ENCODE measurements at regions not wholly inside any gene's neighbourhood (a gene's known extent, or its start where the extent isn't known, plus 50 kb on each side); places are given as distances from the start of the nearest gene placed in this dataset.

DNA sequence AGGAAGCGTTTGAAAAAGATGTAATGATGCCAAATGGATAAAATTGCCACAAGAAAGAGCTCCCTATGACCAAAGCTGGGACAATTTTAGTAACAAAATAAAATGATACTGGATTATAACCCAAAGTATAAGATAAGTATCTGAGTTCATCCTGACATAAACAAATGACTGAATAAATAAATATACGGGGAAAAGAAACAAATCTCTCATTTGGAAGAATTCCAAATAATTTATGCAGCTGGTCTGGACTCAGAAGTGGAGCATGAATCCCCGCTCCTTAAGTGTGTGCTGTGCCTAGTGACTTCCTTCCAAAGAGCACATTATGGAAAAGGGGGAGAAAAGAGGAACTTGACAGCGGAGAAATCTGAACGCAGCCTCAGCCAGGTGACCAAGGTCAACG is 186.2 kb downstream of the RAMP3 start:
- TF ChIP-seq ARNTL (CRISPR knock-in tag; IDR thresholded peaks at IDR 0.05; ENCODE audit: borderline replicate concordance, low read depth) (no peak), CSDC2 (CRISPR knock-in tag; IDR thresholded peaks at IDR 0.05) (no peak), ZNF8 (CRISPR knock-in tag; IDR thresholded peaks at IDR 0.05) (no peak), RARB (CRISPR knock-in tag; IDR thresholded peaks at IDR 0.05) (no peak), BACH2 (CRISPR knock-in tag; IDR thresholded peaks at IDR 0.05; ENCODE audit: borderline replicate concordance) (no peak), GLIS3 (CRISPR knock-in tag; IDR thresholded peaks at IDR 0.05) (no peak), ZNF565 (CRISPR knock-in tag; conservative IDR thresholded peaks at IDR 0.05; ENCODE audit: low read depth) (no peak), ZFP30 (CRISPR knock-in tag; IDR thresholded peaks at IDR 0.05) (no peak), ZNF70 (CRISPR knock-in tag; IDR thresholded peaks at IDR 0.05) (no peak), SNAI2 (CRISPR knock-in tag; IDR thresholded peaks at IDR 0.05) (no peak), ZFP3 (CRISPR knock-in tag; IDR thresholded peaks at IDR 0.05) (no peak), OSR1 (CRISPR knock-in tag; IDR thresholded peaks at IDR 0.05) (no peak), CSRNP3 (CRISPR knock-in tag; IDR thresholded peaks at IDR 0.05) (no peak), ZC3H10 (CRISPR knock-in tag; IDR thresholded peaks at IDR 0.05) (no peak), CREB5 (CRISPR knock-in tag; IDR thresholded peaks at IDR 0.05; ENCODE audit: low read depth) (no peak), ESRRG (CRISPR knock-in tag; IDR thresholded peaks at IDR 0.05) (no peak)
- no peak for ATAC-seq

- TF ChIP-seq TSHZ2 (CRISPR knock-in tag; IDR thresholded peaks at IDR 0.05): peak; percentile 83
- 0 out of 2 replicates have a peak, but pooled peaks have one; percentile 25 for TF ChIP-seq ZNF8 (CRISPR knock-in tag; IDR thresholded peaks at IDR 0.05)
- TF ChIP-seq ARNTL (CRISPR knock-in tag; IDR thresholded peaks at IDR 0.05; ENCODE audit: borderline replicate concordance, low read depth): no peak
- TF ChIP-seq SNAI2 (CRISPR knock-in tag; IDR thresholded peaks at IDR 0.05): no peak
- no peak for TF ChIP-seq ZNF565 (CRISPR knock-in tag; conservative IDR thresholded peaks at IDR 0.05; ENCODE audit: low read depth)
- TF ChIP-seq, protein P1, sequence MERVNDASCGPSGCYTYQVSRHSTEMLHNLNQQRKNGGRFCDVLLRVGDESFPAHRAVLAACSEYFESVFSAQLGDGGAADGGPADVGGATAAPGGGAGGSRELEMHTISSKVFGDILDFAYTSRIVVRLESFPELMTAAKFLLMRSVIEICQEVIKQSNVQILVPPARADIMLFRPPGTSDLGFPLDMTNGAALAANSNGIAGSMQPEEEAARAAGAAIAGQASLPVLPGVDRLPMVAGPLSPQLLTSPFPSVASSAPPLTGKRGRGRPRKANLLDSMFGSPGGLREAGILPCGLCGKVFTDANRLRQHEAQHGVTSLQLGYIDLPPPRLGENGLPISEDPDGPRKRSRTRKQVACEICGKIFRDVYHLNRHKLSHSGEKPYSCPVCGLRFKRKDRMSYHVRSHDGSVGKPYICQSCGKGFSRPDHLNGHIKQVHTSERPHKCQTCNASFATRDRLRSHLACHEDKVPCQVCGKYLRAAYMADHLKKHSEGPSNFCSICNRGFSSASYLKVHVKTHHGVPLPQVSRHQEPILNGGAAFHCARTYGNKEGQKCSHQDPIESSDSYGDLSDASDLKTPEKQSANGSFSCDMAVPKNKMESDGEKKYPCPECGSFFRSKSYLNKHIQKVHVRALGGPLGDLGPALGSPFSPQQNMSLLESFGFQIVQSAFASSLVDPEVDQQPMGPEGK (CRISPR knock-in tag; IDR thresholded peaks at IDR 0.05; ENCODE audit: borderline replicate concordance): no peak
- TF ChIP-seq ZFP30 (CRISPR knock-in tag; IDR thresholded peaks at IDR 0.05): no peak
- TF ChIP-seq ESRRG (CRISPR knock-in tag; IDR thresholded peaks at IDR 0.05): no peak
- no peak for TF ChIP-seq CSDC2 (CRISPR knock-in tag; IDR thresholded peaks at IDR 0.05)
- peak; percentile 55; the same call in 1 of the 2 replicates for TF ChIP-seq ISL1 (CRISPR knock-in tag; IDR thresholded peaks at IDR 0.05)
- TF ChIP-seq OSR1 (CRISPR knock-in tag; IDR thresholded peaks at IDR 0.05): no peak
- TF ChIP-seq ZFP3 (CRISPR knock-in tag; IDR thresholded peaks at IDR 0.05): no peak
- no peak for TF ChIP-seq BACH2 (CRISPR knock-in tag; IDR thresholded peaks at IDR 0.05; ENCODE audit: borderline replicate concordance)
- TF ChIP-seq ZNF70 (CRISPR knock-in tag; IDR thresholded peaks at IDR 0.05): peak; percentile 35; the same call in 1 of the 2 replicates
- TF ChIP-seq CSRNP3 (CRISPR knock-in tag; IDR thresholded peaks at IDR 0.05): peak; percentile 86
- TF ChIP-seq, protein P2, sequence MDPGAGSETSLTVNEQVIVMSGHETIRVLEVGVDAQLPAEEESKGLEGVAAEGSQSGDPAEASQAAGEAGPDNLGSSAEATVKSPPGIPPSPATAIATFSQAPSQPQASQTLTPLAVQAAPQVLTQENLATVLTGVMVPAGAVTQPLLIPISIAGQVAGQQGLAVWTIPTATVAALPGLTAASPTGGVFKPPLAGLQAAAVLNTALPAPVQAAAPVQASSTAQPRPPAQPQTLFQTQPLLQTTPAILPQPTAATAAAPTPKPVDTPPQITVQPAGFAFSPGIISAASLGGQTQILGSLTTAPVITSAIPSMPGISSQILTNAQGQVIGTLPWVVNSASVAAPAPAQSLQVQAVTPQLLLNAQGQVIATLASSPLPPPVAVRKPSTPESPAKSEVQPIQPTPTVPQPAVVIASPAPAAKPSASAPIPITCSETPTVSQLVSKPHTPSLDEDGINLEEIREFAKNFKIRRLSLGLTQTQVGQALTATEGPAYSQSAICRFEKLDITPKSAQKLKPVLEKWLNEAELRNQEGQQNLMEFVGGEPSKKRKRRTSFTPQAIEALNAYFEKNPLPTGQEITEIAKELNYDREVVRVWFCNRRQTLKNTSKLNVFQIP (CRISPR knock-in tag; IDR thresholded peaks at IDR 0.05; ENCODE audit: borderline replicate concordance, low read depth): no peak
- 0 out of 2 replicates have a peak, but pooled peaks have one; percentile 50 for TF ChIP-seq CREB5 (CRISPR knock-in tag; IDR thresholded peaks at IDR 0.05; ENCODE audit: low read depth)
- no peak for TF ChIP-seq ZC3H10 (CRISPR knock-in tag; IDR thresholded peaks at IDR 0.05)
- TF ChIP-seq TOX (CRISPR knock-in tag; IDR thresholded peaks at IDR 0.05; ENCODE audit: borderline replicate concordance): no peak
- TF ChIP-seq RARB (CRISPR knock-in tag; IDR thresholded peaks at IDR 0.05): no peak
- TF ChIP-seq PPARA (CRISPR knock-in tag; IDR thresholded peaks at IDR 0.05; ENCODE audit: borderline replicate concordance): no peak
- peak; percentile 91 for TF ChIP-seq TCF4 (CRISPR knock-in tag; IDR thresholded peaks at IDR 0.05; ENCODE audit: borderline replicate concordance)
- no peak for TF ChIP-seq GLIS3 (CRISPR knock-in tag; IDR thresholded peaks at IDR 0.05)
Measured at GRCh38 chr7:45347804-45348203, 190.2 kb downstream of the RAMP3 start.

More at GRCh38 chr7:45347804-45348203, 190.2 kb downstream of the RAMP3 start:
- ATAC-seq: peak; percentile 65; the same call in 2 of the 3 replicates

Measured in SK-N-SH treated with all-trans-retinoic acid at 6 μM for 48 hours (cell line).